Mammary epithelial cell (primary cell): ENCODE measurements at regions not wholly inside any gene's neighbourhood (a gene's known extent, or its start where the extent isn't known, plus 50 kb on each side); places are given as distances from the start of the nearest gene placed in this dataset.

Experiments used
- EZH2 ChIP-seq: IDR thresholded peaks from 2 replicates; pipeline ENCODE4 v1.6.1; 2012; ENCODE audit warnings: low read length, inconsistent platforms, borderline replicate concordance
- TF ChIP-seq, protein P1 (sequence below), 2 donors: IDR thresholded peaks in 1 of 2; conservative IDR thresholded peaks in 1 of 2; 2 replicates each; pipeline ENCODE4 v1.5.1; 2011 to 2012; ENCODE audit warnings: inconsistent platforms in 2 of 2, low read length in 2 of 2, mild to moderate bottlenecking in 2 of 2, control low read depth in 1 of 2, low read depth in 1 of 2; ENCODE audit not compliant: insufficient read depth in 1 of 2; ENCODE audit errors: extremely low read depth in 1 of 2

DNA sequence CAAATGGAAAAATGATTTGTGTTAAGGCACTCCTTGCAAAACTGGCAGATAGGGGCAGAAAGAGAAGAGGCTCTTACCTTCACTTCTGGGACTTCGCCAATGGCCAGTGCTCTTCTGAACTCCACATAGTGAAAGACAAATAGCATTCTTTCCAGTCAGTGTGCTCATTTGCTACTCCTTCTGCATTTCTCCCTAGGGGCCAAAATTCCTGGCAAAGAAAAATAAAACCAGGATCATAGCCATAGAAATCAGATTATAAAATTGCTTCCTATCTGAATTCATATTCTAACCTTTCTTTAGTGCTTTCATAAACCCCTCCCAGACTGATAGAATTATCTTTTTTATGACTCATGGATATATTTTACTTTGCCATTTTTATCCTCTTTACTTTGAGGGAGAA lies 56.9 kb upstream of the PELI1 start:
- TF ChIP-seq, protein P1, sequence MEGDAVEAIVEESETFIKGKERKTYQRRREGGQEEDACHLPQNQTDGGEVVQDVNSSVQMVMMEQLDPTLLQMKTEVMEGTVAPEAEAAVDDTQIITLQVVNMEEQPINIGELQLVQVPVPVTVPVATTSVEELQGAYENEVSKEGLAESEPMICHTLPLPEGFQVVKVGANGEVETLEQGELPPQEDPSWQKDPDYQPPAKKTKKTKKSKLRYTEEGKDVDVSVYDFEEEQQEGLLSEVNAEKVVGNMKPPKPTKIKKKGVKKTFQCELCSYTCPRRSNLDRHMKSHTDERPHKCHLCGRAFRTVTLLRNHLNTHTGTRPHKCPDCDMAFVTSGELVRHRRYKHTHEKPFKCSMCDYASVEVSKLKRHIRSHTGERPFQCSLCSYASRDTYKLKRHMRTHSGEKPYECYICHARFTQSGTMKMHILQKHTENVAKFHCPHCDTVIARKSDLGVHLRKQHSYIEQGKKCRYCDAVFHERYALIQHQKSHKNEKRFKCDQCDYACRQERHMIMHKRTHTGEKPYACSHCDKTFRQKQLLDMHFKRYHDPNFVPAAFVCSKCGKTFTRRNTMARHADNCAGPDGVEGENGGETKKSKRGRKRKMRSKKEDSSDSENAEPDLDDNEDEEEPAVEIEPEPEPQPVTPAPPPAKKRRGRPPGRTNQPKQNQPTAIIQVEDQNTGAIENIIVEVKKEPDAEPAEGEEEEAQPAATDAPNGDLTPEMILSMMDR (conservative IDR thresholded peaks at IDR 0.05 in 1 of 2, IDR thresholded peaks at IDR 0.05 in 1 of 2; ENCODE audit: extremely low read depth in 1 of 2, insufficient read depth in 1 of 2, low read depth in 1 of 2, low read length in 2 of 2), result no peak
- no peak for TF ChIP-seq EZH2
